Erythroblast (primary cell): ENCODE measurements at regions not wholly inside any gene's neighbourhood (a gene's known extent, or its start where the extent isn't known, plus 50 kb on each side); places are given as distances from the start of the nearest gene placed in this dataset.

Source experiments
- GATA1 ChIP-seq: IDR thresholded peaks from 2 replicates; pipeline ENCODE4 v1.6.1; 2011; ENCODE audit warnings: low read depth, mild to moderate bottlenecking, control low read depth, low read length, moderate library complexity
- POLR2A ChIP-seq: IDR thresholded peaks from 2 replicates; pipeline ENCODE4 v1.6.1; 2011; ENCODE audit warnings: mild to moderate bottlenecking, low read length

DNA sequence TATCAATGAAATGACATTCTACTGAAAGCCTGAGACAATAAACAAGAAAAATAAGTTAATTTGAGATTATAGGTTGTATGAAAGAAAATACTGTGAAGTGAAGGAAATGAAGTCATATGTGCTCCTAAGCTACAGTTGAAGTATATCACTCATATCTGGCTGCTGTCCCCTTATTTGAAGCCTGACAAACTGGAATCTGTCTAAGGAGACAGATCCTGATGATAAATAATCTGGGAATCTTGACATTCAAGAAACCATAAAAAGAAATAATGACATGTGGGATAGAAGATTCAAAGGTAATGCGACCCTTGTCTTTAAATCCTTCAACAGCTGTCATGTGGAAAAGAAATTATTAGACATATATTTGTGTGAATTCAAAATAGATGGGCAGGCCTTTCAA lies 424.5 kb upstream of the LMCD1 start:
- TF ChIP-seq POLR2A, result no peak
- TF ChIP-seq GATA1, result no peak
